NCI-H82 treated with DMSO at 0.1 percent for 48 hours (cell line): ENCODE measurements at regions not wholly inside any gene's neighbourhood (a gene's known extent, or its start where the extent isn't known, plus 50 kb on each side); places are given as distances from the start of the nearest gene placed in this dataset.
A peak's percentile ranks its signal among the peaks of the same experiment; 100 is the strongest.

Source experiments
- DNase-seq: peaks from one replicate; lab custom pipeline; 2025; ENCODE audit not compliant: unreplicated experiment; lab: John Stamatoyannopoulos, UW

GRCh38 chr5:167649471-167649870 is 642.0 kb upstream of the WWC1 start:
- DNase-seq, result no peak

GRCh38 chr5:167652690-167653089 is 638.8 kb upstream of the WWC1 start:
- no peak for DNase-seq

- DNase-seq, result no peak
Measured at GRCh38 chr5:167653645-167654106, 637.8 kb upstream of the WWC1 start.

GRCh38 chr5:167657016-167657415 is 634.4 kb upstream of the WWC1 start:
- no peak for DNase-seq

GRCh38 chr5:167658889-167659288 is 632.6 kb upstream of the WWC1 start:
- DNase-seq, result no peak

- DNase-seq, result no peak
Measured at GRCh38 chr5:167661605-167662004, 629.8 kb upstream of the WWC1 start.

- DNase-seq, result no peak
Measured at GRCh38 chr5:167664222-167664804, 627.1 kb upstream of the WWC1 start.

GRCh38 chr5:167665841-167666375 is 625.5 kb upstream of the WWC1 start:
- DNase-seq, result no peak

- DNase-seq, result no peak
Measured at GRCh38 chr5:167671176-167671575, 620.3 kb upstream of the WWC1 start.

- no peak for DNase-seq
Measured at GRCh38 chr5:167673942-167674341, 617.5 kb upstream of the WWC1 start.

GRCh38 chr5:167678481-167678880 is 613.0 kb upstream of the WWC1 start:
- no peak for DNase-seq

- no peak for DNase-seq
Measured at GRCh38 chr5:167684251-167684650, 607.2 kb upstream of the WWC1 start.

GRCh38 chr5:167688341-167689130 is 602.9 kb upstream of the WWC1 start:
- no peak for DNase-seq

GRCh38 chr5:167694325-167695147 is 596.9 kb upstream of the WWC1 start:
- DNase-seq, result no peak

GRCh38 chr5:167696558-167697314 is 594.7 kb upstream of the WWC1 start:
- DNase-seq, result no peak

GRCh38 chr5:167699432-167699831 is 592.0 kb upstream of the WWC1 start:
- no peak for DNase-seq

GRCh38 chr5:167701051-167701450 is 590.4 kb upstream of the WWC1 start:
- no peak for DNase-seq

- DNase-seq, result peak; percentile 28
Measured at GRCh38 chr5:167702014-167702413, 589.4 kb upstream of the WWC1 start.

GRCh38 chr5:167708449-167708848 is 583.0 kb upstream of the WWC1 start:
- no peak for DNase-seq

GRCh38 chr5:167709625-167710024 is 581.8 kb upstream of the WWC1 start:
- no peak for DNase-seq
